Naive thymus-derived CD8-positive, alpha-beta T cell (primary cell): ENCODE measurements at regions not wholly inside any gene's neighbourhood (a gene's known extent, or its start where the extent isn't known, plus 50 kb on each side); places are given as distances from the start of the nearest gene placed in this dataset.
A peak's percentile ranks its signal among the peaks of the same experiment; 100 is the strongest.
"Not testable (repeated sequence)": the region's sequence is repeated elsewhere in the genome, so short reads cannot be mapped to it uniquely, and the experiment has no call there.

ENCODE experiments used
- ATAC-seq, 2 donors: fragments of 150-1000 bp; cut with Tn5 transposase in 1 of 2; sonication (Bioruptor Pico), chemical (Tn5 transposase) in 1 of 2; 1 replicate in 1 of 2; 2 replicates in 1 of 2; pipeline ENCODE4 v1.10.0; 2021; ENCODE audit warnings: mild to moderate bottlenecking in 2 of 2, moderate library complexity in 2 of 2
- POLR2A ChIA-PET: fragments of 350-600 bp; sonication (Branson Sonifier 250); formaldehyde crosslinking; loops from one replicate; lab custom pipeline; 2021; ENCODE audit warnings: antibody characterized with exemption; lab: Charles Lee
- DNase-seq, 10 donors: peaks; one replicate each; pipeline versions ENCODE4 v3.0.0 to v3.0.0-alpha.2; 2020 to 2022
- H3K27ac Mint-ChIP-seq, 10 donors: one replicate each; pipeline ENCODE4 v1.8.0; 2020 to 2022; ENCODE audit warnings: mild to moderate bottlenecking in 10 of 10, mixed read lengths in 10 of 10, moderate library complexity in 4 of 10, inconsistent platforms in 1 of 10
- H3K27me3 Mint-ChIP-seq, 5 donors: one replicate each; pipeline ENCODE4 v1.8.0; 2021 to 2022; ENCODE audit warnings: mixed read lengths in 5 of 5
- H3K36me3 Mint-ChIP-seq, 3 donors: one replicate each; pipeline ENCODE4 v1.8.0; 2020 to 2022; ENCODE audit warnings: mixed read lengths in 3 of 3, mild to moderate bottlenecking in 2 of 3, inconsistent platforms in 1 of 3
- H3K4me1 Mint-ChIP-seq, 4 donors: one replicate each; pipeline ENCODE4 v1.8.0; 2021 to 2022; ENCODE audit warnings: mixed read lengths in 4 of 4
- H3K4me3 Mint-ChIP-seq, 10 donors: one replicate each; pipeline ENCODE4 v1.8.0; 2020 to 2022; ENCODE audit warnings: mild to moderate bottlenecking in 10 of 10, mixed read lengths in 10 of 10, moderate library complexity in 6 of 10, inconsistent platforms in 1 of 10
- H3K9me3 Mint-ChIP-seq, 9 donors: one replicate each; pipeline ENCODE4 v1.8.0; 2020 to 2022; ENCODE audit warnings: mixed read lengths in 9 of 9, mild to moderate bottlenecking in 3 of 9, inconsistent platforms in 1 of 9, moderate library complexity in 1 of 9

DNA sequence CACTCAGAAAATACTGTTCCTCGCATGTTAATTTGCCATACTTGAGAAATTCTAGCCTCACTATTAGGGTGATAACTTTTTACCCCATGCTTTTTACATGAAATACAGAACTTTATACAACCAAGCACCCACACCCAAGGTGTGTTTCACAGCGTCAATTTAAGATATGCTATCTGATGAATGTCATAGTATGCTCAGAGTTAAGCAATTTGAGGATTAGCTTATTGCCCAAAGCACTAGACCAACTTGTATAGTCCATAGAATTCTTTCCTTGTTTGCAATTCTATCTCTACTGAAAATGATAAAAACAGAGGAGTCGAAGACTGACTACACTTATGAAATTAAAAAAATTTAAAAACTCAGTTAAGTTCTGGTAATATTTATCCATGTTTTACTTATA lies 82.1 kb upstream of the CARMIL1 start:
- ATAC-seq, result no peak
- no peak overlapping the region for H3K27ac Mint-ChIP-seq
- H3K36me3 Mint-ChIP-seq, result no peaks in the 10 kb centered on the region
- H3K4me1 Mint-ChIP-seq, result peaks cover 0 to 1% (median 0%) of the 10 kb centered on the region in 4 donors
- no peaks in the 10 kb centered on the region for H3K9me3 Mint-ChIP-seq
- H3K27me3 Mint-ChIP-seq, result peaks cover 0 to 7% (median 0%) of the 10 kb centered on the region in 5 donors
- H3K4me3 Mint-ChIP-seq, result no peak overlapping the region
- no peak for DNase-seq
- POLR2A ChIA-PET, result no interaction called here

DNA sequence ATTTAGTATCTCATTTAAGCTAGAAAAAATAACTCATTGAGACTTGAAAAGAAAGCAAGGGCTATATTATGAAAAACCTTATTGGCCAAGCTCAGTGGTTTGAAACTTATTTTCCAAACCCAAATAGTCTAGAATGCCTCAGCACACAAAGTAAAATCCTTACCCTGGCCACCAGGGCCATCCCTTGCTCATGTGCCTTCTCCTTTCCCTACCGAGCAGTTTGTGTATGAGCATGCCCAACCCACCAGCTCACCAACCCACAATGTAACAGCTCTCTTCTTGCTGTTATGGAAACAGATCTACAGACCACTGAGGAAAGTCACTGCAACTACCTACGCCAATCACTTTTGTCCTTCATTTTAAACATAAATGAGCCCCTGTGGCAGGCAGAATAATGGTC lies 79.6 kb upstream of the CARMIL1 start:
- no peak for DNase-seq
- ATAC-seq, result no peak
- H3K27ac Mint-ChIP-seq, result no peak overlapping the region
- peaks cover 0 to 1% (median 0%) of the 10 kb centered on the region in 4 donors for H3K4me1 Mint-ChIP-seq
- H3K9me3 Mint-ChIP-seq, result peaks cover 0 to 3% (median 0%) of the 10 kb centered on the region in 9 donors
- H3K4me3 Mint-ChIP-seq, result no peak overlapping the region
- H3K36me3 Mint-ChIP-seq, result peaks cover 0 to 2% (median 0%) of the 10 kb centered on the region in 3 donors
- peaks cover 0 to 3% (median 0%) of the 10 kb centered on the region in 5 donors for H3K27me3 Mint-ChIP-seq
- POLR2A ChIA-PET, result no interaction called here

DNA sequence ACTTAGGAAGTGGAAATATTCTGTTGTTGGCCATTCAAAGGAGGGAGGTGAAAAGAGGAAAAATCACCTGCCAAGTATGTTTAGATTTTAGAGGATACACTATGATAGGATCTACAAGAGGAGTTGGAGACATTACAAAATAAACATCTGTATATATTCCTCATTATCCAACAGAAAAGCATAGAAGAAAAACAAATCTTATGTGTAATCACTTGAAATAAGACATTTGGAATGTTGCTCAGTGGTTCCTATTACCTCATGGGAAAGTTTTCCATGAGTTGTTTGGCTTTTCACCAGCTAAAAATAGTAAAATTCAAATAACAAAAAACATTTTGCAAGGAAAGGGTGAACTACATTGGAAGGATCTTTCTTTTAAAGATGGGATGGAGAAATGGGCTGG lies 76.7 kb upstream of the CARMIL1 start:
- Mint-ChIP-seq H3K36me3 (peaks cover 0 to 12% (median 4%) of the 10 kb centered on the region in 3 donors), H3K4me1 (no peaks in the 10 kb centered on the region), H3K9me3 (peaks cover 0 to 20% (median 6%) of the 10 kb centered on the region in 9 donors), H3K4me3 (no peak overlapping the region), H3K27ac (no peak overlapping the region), H3K27me3 (peaks cover 0 to 3% (median 3%) of the 10 kb centered on the region in 5 donors)
- ATAC-seq (no peak), DNase-seq (no peak)
- POLR2A ChIA-PET, result no interaction called here

DNA sequence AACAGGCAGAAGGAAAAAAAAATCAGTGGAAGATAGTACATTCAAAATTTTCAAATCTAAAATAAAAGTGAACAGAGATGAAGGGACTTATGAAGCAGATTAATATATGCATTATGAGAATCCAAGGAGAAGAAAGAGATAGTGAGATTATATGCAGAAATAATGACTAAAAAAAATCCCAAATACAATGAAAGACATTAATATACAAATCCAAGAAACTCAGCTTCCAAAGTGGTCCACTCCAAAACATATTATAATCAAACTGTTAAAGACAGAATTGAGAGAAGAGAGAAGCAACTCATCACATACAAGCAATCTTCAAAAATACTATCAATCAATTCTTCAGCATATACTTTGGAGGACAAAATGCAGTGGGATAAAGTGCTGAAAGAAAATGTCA lies 73.5 kb upstream of the CARMIL1 start:
- H3K27me3 Mint-ChIP-seq, result peaks cover 0 to 5% (median 3%) of the 10 kb centered on the region in 5 donors
- H3K36me3 Mint-ChIP-seq, result peaks cover 0 to 15% (median 13%) of the 10 kb centered on the region in 3 donors
- H3K4me1 Mint-ChIP-seq, result no peaks in the 10 kb centered on the region
- H3K27ac Mint-ChIP-seq, result no peak overlapping the region
- POLR2A ChIA-PET, result no interaction called here
- H3K9me3 Mint-ChIP-seq, result peaks cover 0 to 37% (median 15%) of the 10 kb centered on the region in 9 donors
- no peak overlapping the region for H3K4me3 Mint-ChIP-seq
- DNase-seq (no peak), ATAC-seq (no peak)

DNA sequence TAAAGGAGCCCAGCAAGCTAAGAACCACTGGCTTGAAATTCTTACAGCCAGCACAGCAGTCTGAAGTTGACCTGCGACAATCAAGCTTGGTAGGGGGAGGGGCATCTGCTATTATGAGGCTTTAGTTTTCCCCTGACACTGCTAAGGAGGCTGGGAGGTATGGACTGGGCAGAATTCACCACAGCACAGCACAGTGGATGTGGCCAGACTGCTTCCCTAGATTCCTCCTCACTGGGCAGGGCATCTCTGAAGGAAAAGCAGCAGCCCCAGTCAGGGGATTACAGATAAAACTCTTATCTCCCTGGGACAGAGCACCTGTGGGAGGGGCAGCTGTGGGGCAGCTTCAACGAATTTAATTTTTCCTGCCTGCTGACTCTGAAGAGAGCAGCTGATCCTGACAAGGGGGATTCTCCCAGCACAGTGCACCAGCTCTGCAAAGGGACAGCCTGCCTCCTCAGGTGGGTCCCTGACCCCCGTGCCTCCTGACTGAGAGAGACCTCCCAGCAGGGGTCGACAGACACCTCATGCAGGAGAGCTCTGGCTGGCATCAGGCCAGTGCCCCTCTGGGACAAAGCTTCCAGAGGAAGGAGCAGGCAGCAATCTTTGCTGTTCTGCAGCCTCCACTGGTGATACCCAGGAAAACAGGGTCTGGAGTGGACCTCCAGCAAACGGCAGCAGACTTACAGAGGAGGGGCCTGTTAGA lies 71.6 kb upstream of the CARMIL1 start:
- H3K27me3 Mint-ChIP-seq, H3K4me3 Mint-ChIP-seq, ATAC-seq, H3K27ac Mint-ChIP-seq, H3K4me1 Mint-ChIP-seq, DNase-seq, POLR2A ChIA-PET: not testable (repeated sequence)
- peaks cover 0 to 37% (median 15%) of the 10 kb centered on the region in 9 donors for H3K9me3 Mint-ChIP-seq
- H3K36me3 Mint-ChIP-seq, result peaks cover 0 to 15% (median 13%) of the 10 kb centered on the region in 3 donors

DNA sequence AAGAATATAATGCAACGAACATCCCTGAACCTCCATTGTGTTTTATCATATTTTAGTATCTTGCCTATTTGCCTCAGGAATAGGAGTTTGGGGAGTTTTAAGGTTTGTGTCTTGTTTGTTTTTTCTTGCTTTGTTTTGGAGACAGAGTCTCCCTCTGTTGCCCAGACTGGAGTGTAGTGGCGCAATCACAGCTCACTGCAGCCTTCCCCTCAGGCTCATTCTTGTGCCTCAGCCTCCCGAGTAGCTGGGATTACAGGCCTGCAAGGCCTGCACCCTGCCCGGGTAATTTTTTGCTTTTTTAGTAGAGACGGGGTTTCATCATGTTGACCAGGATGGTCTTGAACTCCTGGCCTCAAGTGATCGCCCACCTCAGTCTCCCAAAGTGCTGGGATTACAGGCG lies 63.3 kb upstream of the CARMIL1 start:
- Mint-ChIP-seq H3K4me3 (no peak overlapping the region), H3K36me3 (no peaks in the 10 kb centered on the region), H3K4me1 (no peaks in the 10 kb centered on the region), H3K27ac (no peak overlapping the region), H3K27me3 (no peaks in the 10 kb centered on the region), H3K9me3 (peaks cover 0 to 11% (median 1%) of the 10 kb centered on the region in 9 donors)
- DNase-seq (no peak), ATAC-seq (no peak)
- POLR2A ChIA-PET, result no interaction called here

DNA sequence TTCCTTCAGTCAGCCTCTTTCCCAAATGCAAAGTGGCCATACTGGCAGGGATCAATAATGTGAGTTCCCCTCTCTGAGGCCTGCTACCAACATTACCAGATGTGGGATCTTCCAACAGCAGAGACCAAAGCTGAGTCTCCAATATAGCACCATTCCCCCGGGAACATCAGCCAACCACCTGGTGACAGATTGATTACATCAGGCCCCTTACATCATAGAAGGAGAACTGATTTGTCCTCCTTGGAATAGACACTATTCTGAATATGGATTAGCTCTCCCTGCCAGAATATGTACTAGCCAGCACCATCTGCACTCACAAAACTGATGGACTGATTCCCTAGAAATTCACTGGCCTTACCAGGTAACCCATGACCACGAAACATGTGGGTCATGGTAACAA lies 61.9 kb upstream of the CARMIL1 start:
- no peak for ATAC-seq
- Mint-ChIP-seq H3K4me1 (no peaks in the 10 kb centered on the region), H3K9me3 (no peaks in the 10 kb centered on the region), H3K27me3 (no peaks in the 10 kb centered on the region), H3K4me3 (no peak overlapping the region), H3K27ac (peak overlapping the region in 1 of 10 donors; percentile 28), H3K36me3 (no peaks in the 10 kb centered on the region)
- POLR2A ChIA-PET, result no interaction called here
- no peak for DNase-seq

DNA sequence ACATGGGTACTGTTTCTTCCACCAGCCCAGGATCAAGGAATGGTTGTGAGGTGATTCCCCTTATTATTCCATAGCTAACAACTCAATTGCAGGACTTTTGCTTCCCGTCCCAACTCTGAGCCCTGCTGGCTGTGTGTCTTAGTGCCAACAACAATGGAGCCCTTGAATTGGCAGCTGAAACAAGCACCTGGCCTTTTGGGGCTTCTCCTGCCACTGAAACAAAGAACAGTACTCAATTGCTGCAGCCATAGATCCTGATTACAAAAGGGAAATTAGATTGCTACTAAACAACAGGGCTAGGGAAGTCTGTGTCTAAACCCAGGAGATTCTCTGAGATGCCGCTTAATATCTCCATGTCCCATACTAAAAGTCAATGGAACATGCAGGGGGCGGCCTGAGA lies 61.3 kb upstream of the CARMIL1 start:
- Mint-ChIP-seq H3K36me3 (no peaks in the 10 kb centered on the region), H3K27ac (no peak overlapping the region), H3K27me3 (no peaks in the 10 kb centered on the region), H3K9me3 (no peaks in the 10 kb centered on the region), H3K4me3 (no peak overlapping the region), H3K4me1 (no peaks in the 10 kb centered on the region)
- POLR2A ChIA-PET, result no interaction called here
- no peak for DNase-seq
- no peak for ATAC-seq

DNA sequence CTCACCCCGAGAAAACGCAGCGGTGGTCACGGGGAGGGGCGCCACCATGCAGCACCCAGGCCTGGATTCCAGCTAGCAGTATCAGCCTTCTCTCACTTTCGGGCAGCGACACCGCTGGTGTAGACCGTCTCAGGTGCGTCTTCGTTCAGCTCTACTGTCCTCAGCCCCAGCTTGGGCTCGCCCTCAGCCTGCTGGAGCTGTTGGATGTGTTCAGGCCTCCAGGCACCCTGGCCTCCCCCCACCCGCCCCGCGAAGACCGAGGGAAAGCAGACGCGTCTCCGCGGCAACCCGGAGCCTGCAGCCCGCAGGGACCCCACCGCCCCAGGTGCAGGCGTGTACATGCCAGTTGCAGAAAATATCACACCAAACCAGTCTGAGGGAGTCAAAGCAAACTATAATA lies 60.8 kb upstream of the CARMIL1 start:
- H3K4me3 Mint-ChIP-seq, result no peak overlapping the region
- ATAC-seq, result no peak
- H3K4me1 Mint-ChIP-seq, result peaks cover 0 to 2% (median 0%) of the 10 kb centered on the region in 4 donors
- H3K36me3 Mint-ChIP-seq, result no peaks in the 10 kb centered on the region
- H3K9me3 Mint-ChIP-seq, result no peaks in the 10 kb centered on the region
- DNase-seq, result no peak
- POLR2A ChIA-PET, result no interaction called here
- H3K27ac Mint-ChIP-seq, result no peak overlapping the region
- peaks cover 0 to under 1% (median 0%) of the 10 kb centered on the region in 5 donors for H3K27me3 Mint-ChIP-seq

DNA sequence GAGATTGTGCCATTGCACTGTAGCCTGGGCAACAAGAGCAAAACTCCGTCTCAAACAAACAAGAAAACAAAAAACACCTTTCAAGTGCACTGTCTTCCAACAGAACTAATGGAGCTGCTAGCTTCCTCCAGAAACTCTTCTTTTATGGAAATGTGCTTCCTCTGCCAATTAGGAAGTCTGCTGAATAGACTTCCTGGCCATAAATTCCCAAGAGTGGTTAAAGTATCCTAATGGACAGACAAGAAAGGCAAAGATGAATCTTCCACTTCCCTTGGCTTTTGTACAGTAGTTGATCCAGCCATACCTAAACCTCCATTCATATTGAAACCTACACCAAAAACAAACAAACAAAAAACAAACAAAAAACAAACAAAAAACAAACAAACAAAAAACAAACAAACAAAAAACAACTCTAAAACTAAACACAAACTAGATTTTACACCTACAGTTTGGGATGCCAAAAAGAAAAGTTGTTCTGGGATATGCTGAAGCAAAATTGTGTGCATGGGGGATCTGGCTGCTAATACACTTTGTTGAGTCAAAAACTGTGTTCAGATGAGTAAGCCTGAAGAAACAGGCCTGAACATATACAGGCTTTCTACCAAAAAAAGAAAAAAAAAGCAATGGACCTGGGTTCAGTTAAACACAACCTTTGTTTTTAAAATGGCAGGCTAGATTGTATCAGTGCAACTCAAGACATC lies 59.8 kb upstream of the CARMIL1 start:
- H3K9me3 Mint-ChIP-seq, result no peaks in the 10 kb centered on the region
- no peak overlapping the region for H3K27ac Mint-ChIP-seq
- no peak for ATAC-seq
- POLR2A ChIA-PET, result no interaction called here
- DNase-seq, result no peak
- H3K27me3 Mint-ChIP-seq, result peaks cover 0 to 8% (median 6%) of the 10 kb centered on the region in 5 donors
- H3K36me3 Mint-ChIP-seq, result no peaks in the 10 kb centered on the region
- no peak overlapping the region for H3K4me3 Mint-ChIP-seq
- peaks cover 7 to 12% (median 9%) of the 10 kb centered on the region in 4 donors for H3K4me1 Mint-ChIP-seq

DNA sequence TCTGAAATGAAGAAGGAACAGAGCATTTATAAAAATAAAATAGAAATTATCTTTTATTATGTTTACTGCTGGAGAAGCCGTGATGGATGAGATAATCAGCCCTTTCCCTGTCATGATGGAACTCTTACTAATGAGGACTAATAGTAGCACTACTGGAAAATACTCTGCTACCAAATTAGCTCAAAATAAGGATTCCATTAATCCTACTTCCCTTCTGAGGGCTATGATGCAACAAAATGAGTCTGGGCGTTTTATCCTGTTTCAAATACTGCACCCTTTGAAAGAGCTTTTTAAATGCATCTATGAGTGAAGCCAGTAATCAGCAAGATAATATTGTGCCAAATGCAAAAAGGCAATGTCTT lies 59.3 kb upstream of the CARMIL1 start:
- Mint-ChIP-seq H3K9me3 (no peaks in the 10 kb centered on the region), H3K36me3 (no peaks in the 10 kb centered on the region), H3K4me3 (no peak overlapping the region), H3K27me3 (peaks cover 0 to 9% (median 6%) of the 10 kb centered on the region in 5 donors), H3K4me1 (peaks cover 7 to 13% (median 9%) of the 10 kb centered on the region in 4 donors), H3K27ac (no peak overlapping the region)
- POLR2A ChIA-PET, result no interaction called here
- ATAC-seq, result no peak
- no peak for DNase-seq

DNA sequence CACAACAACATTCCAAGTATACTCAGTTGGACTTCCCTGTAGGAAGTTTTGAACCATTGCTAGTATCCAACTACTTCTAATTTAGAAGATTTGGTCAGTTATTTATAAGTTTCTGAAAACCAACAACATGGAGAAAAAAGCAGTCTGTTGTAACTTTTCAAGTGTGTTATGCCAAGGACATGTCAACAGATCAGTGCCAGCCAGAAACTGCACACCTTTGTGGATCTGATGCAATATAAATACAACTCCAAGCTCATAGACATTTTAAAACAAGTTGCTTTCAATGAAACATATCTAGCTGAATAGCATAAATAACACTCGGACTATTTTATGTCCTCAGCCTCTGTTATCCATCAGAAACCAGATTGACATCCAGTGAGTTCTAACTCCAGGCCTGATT lies 58.3 kb upstream of the CARMIL1 start:
- Mint-ChIP-seq H3K36me3 (no peaks in the 10 kb centered on the region), H3K4me3 (no peak overlapping the region), H3K27me3 (peaks cover 2 to 14% (median 7%) of the 10 kb centered on the region in 5 donors), H3K9me3 (no peaks in the 10 kb centered on the region), H3K4me1 (peaks cover 7 to 13% (median 10%) of the 10 kb centered on the region in 4 donors), H3K27ac (no peak overlapping the region)
- ATAC-seq, result no peak
- DNase-seq, result no peak
- POLR2A ChIA-PET, result no interaction called here

DNA sequence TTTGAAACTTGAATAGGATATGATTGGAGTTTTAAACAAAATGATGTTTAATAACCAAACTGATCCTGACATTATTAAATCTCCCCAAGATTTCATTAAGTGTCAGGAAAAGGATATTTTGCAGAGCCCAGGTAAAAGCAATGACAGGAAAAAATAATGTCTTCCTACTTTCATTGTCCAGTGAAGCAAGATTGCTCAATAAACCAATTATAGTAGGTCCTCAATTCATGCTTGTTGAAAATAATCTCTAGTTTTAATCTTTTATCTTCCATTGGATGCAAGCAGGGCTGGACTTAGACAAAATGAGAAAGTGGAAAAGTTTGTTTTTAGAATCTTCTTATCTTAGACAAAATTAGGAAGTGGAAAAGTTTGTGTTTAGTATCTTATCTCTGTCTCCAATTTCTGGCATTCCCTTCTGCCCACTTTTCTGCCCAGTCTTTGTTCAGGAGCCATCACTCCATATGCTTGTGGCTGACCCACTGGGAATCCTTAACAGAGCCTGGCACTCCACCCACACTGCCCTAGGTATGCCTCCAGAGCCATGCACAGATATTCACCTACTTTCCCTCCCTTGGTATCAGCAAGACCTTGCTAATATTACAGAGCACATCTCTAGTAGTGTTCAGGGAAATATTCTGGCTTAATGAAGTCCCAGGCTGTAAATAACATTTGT lies 57.0 kb upstream of the CARMIL1 start:
- no peak overlapping the region for H3K27ac Mint-ChIP-seq
- DNase-seq, result no peak
- peaks cover 7 to 13% (median 10%) of the 10 kb centered on the region in 4 donors for H3K4me1 Mint-ChIP-seq
- ATAC-seq, result no peak
- H3K9me3 Mint-ChIP-seq, result no peaks in the 10 kb centered on the region
- H3K4me3 Mint-ChIP-seq, result no peak overlapping the region
- no peaks in the 10 kb centered on the region for H3K36me3 Mint-ChIP-seq
- POLR2A ChIA-PET, result no interaction called here
- H3K27me3 Mint-ChIP-seq, result peaks cover 2 to 14% (median 7%) of the 10 kb centered on the region in 5 donors
